GOT3 (cell line): ENCODE measurements at regions not wholly inside any gene's neighbourhood (a gene's known extent, or its start where the extent isn't known, plus 50 kb on each side); places are given as distances from the start of the nearest gene placed in this dataset.
"Not testable (repeated sequence)": the region's sequence is repeated elsewhere in the genome, so short reads cannot be mapped to it uniquely, and the experiment has no call there.

ENCODE experiments used
- DNase-seq: peaks from one replicate; lab custom pipeline; 2025; ENCODE audit warnings: mixed read lengths; lab: John Stamatoyannopoulos, UW

- no peak for DNase-seq
Measured at GRCh38 chr6:106849676-106850332, 124.7 kb downstream of the CD24 start.

GRCh38 chr6:106849120-106849519 is 125.4 kb downstream of the CD24 start:
- DNase-seq = no peak

GRCh38 chr6:106847116-106847515 is 127.4 kb downstream of the CD24 start:
- DNase-seq = no peak

- no peak for DNase-seq
Measured at GRCh38 chr6:106844930-106845329, 129.6 kb downstream of the CD24 start.

DNA sequence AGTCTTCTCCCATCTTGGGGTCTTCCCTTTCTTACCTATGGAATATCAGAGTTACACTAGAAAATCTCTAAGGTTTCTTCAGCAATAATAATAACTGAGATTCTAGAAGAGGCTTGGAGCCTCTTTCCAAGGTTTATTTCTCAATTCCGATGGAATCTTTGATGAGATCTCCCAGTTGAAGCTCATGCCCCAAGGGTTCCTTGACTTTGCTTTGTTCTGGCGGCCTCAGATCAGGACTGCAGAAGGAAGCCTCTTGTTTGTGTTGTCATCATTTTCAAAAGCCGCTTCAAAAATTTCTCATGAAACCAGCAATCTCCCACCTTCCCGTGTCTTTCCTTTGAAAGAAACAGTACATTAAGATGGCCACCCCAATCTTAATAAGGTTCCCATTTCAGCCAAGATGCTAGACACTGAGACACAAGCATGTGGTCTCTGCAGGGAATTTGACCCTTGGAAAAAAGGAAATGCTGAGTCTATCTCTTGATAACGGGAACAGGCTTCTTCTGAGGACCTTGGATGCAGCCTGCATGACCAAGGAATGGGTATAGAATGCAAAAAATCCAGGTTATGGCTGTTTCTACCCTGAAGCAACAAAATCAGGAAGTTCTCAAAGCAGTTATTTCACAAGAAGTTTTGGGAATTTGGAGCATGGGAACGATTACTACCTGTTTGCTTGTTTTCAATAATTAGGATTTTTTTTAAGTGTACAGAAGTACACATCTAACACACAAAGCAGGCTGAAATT is 141.6 kb downstream of the CD24 start:
- no peak for DNase-seq

DNA sequence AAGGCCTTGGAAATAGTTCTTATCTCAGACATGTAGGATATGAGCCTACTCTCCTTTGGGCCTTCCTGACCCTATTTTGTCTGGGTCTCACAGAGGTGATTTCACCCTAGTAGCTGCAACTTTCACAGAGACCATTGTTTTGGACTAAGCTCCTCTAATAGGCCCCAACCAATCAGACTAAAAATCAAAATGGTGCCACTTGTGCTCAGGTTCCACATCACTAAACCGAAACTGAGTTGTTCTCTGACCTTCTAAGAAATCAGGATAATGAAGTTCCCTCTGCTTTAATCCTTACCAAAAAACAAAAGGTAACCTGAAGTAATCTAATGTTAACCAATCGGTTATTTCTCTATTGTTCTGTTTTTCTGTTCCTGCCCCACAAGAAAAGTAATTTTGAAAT is 143.6 kb downstream of the CD24 start:
- DNase-seq = no peak

DNA sequence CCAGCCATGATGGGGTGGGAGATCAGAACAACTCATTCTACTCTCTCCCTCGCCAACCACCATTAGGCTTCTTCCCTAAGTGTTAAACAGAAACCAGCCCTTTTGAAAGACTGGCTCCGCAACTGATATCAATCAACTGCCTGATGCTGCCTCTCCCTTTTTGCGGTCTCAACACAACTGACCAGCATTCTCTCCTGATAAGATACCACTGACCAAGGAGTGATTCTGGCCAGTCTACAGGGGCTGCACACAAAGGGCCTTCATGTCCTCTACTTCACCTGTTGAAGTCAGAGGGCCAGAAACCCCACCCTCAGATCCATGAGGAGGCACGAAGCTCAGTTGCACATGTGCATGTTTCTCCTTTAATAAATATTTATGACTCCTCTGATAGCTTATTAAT is 145.1 kb downstream of the CD24 start:
- DNase-seq = no peak

GRCh38 chr6:106827081-106827480 is 147.4 kb downstream of the CD24 start:
- DNase-seq = no peak

- DNase-seq = no peak
Measured at GRCh38 chr6:106825156-106825555, 149.4 kb downstream of the CD24 start.

DNA sequence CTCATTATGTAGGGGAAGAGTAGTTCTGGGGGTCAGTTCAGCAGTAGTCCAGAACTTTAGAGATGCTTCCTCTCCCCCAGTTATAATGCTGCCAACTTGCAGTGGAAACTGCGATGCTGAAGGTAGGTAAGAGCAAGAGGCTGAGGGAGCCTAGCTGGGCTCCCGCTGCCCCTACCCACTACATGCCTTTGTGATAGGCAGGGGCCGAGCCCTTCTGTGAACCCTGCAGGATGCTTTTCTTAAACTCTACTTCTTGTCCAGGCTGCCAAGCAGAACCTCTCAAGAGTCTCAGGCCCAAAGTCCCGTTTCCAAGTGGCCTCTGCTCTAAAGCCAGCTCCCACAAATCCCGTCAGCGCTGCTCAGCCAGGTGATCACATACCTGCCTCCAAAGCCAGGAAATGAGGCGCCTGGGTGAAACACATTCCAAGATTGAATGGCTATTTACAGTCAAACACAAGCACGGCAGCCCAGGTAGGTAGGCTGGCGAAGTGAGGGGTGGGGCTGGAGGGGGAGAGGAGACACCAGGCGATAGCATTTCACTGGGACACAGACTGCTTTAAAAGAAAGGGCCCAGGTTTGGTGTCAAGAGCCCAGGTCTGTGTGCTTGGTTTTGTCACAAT is 150.7 kb downstream of the CD24 start:
- DNase-seq = no peak

- no peak for DNase-seq
Measured at GRCh38 chr6:106823058-106823457, 151.5 kb downstream of the CD24 start.

GRCh38 chr6:106820412-106820852 is 154.1 kb downstream of the CD24 start:
- DNase-seq = no peak

GRCh38 chr6:106811088-106811686 is 163.3 kb downstream of the CD24 start:
- DNase-seq = no peak

- no peak for DNase-seq
Measured at GRCh38 chr6:106808758-106809157, 165.8 kb downstream of the CD24 start.

GRCh38 chr6:106807947-106808611 is 166.4 kb downstream of the CD24 start:
- no peak for DNase-seq

DNA sequence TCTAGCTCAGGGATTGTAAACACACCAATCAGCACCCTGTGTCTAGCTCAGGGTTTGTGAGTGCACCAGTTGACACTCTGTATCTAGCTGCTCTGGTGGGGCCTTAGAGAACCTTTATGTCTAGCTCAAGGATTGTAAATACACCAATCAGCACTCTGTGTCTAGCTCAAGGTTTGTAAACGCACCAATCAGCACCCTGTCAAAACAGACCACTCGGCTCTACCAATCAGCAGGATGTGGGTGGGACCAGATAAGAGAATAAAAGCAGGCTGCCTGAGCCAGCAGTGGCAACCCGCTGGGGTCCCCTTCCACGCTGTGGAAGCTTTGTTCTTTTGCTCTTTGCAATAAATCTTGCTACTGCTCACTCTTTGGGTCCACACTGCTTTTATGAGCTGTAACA is 168.3 kb downstream of the CD24 start:
- not testable (repeated sequence) for DNase-seq

DNA sequence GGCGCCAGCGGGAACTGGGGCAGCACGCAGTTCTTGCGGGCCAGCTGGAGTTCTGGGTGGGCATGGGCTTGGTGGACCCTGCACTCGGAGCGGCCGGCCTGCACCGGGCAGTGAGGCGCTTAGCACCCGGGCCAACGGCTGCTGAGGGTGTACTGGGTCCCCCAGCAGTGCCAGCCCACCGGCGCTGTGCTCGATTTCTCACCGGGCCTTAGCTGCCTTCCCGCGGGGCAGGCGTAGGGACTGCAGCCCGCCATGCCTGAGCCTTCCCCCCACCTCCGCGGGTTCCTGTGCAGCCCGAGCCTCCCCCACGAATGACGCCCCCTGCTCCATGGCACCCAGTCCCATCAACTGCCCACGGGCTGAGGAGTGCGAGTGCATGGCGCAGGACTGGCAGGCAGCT is 168.8 kb downstream of the CD24 start:
- no peak for DNase-seq

- DNase-seq = no peak
Measured at GRCh38 chr6:106804346-106805335, 169.9 kb downstream of the CD24 start.

DNA sequence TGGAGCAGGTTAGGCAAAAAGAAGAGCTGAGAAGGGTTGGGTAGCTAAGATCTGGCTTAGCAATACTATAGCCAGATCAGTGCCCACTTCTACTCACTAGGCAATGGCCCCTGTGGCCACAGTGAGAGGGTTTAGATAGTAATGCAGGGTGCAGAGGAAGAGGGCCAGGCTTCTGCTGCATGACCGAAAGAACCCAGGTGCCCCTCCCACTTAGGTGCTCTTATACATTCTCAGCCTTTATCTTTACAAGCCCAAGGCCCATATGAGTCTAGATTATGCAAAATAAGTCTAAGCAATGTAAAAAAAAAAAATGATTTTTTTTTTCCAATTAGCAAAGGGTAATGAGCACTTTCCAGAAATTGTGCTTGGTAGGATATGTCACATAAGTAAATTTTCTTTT is 171.3 kb downstream of the CD24 start:
- no peak for DNase-seq

- no peak for DNase-seq
Measured at GRCh38 chr6:106802139-106802538, 172.4 kb downstream of the CD24 start.

GRCh38 chr6:106801256-106801655 is 171.9 kb downstream of the QRSL1 start:
- DNase-seq = no peak
